ENCODE measurements at regions not wholly inside any gene's neighbourhood (a gene's known extent, or its start where the extent isn't known, plus 50 kb on each side); places are given as distances from the start of the nearest gene placed in this dataset.

GRCh38 chr18:45212181-45213039, 402.9 kb upstream of the SLC14A2 start:
- WGBS (ENCODE audit: low lambda C conversion rate) = 56% methylated on average over 13 of the region's 13 CpGs
- Histone ChIP-seq H3K4me1 (ENCODE audit: control insufficient read depth in 1 of 2, insufficient read depth in 2 of 2, low read depth in 1 of 2, low read length in 1 of 2) (no peaks in the 10 kb centered on the region), H3K27me3 (ENCODE audit: insufficient read depth) (no peaks in the 10 kb centered on the region), H4K20me1 (ENCODE audit: insufficient read depth) (no peaks in the 10 kb centered on the region), H3K9me3 (no peaks in the 10 kb centered on the region), H3K27ac (ENCODE audit: low read depth in 2 of 2, low read length in 1 of 2) (no peak overlapping the region), H3F3A (replicated peaks; ENCODE audit: insufficient read depth) (no peaks in the 10 kb centered on the region), H3K79me2 (ENCODE audit: insufficient read depth) (no peaks in the 10 kb centered on the region), H3K9ac (no peak overlapping the region), H3K4me2 (no peak overlapping the region), H2AFZ (ENCODE audit: low read depth) (no peak overlapping the region; the same call in 1 of the 2 replicates), H3K36me3 (replicated peaks in 1 of 2; ENCODE audit: control insufficient read depth in 1 of 2, insufficient read depth in 2 of 2, low read length in 1 of 2) (no peaks in the 10 kb centered on the region), H3K4me3 (ENCODE audit: low read depth in 2 of 2, low read length in 1 of 2) (peak overlapping the region in 1 of 2 experiments; percentile 43; a peak in 1 of 4 replicates), H3K9me2 (no peaks in the 10 kb centered on the region)
- ChIA-PET POLR2A (no interaction called here), CTCF (interaction anchor here (0.5 to 2.6 kb wide), 83 partner anchors 9 to 1601 kb away, joined by 3 to 17 read pairs (median 3); no protein-coding TSS in a partner anchor)
- TF ChIP-seq YY1 (IDR thresholded peaks at IDR 0.05; ENCODE audit: low read depth) = peak; percentile 71; the same call in 1 of the 2 replicates
- TF ChIP-seq SMC3 (IDR thresholded peaks at IDR 0.05; ENCODE audit: low read depth, low read length) = peak; percentile 93
- no peak for TF ChIP-seq MEF2A (IDR thresholded peaks at IDR 0.05; ENCODE audit: borderline replicate concordance, low read depth)
- peak; percentile 96 for TF ChIP-seq CTCF (IDR thresholded peaks at IDR 0.05)
- TF ChIP-seq RAD21 (IDR thresholded peaks at IDR 0.05; ENCODE audit: low read length) = peak; percentile 94
- TF ChIP-seq TCF12 (IDR thresholded peaks at IDR 0.05) = no peak
- TF ChIP-seq NRF1 (IDR thresholded peaks at IDR 0.05; ENCODE audit: low read depth, low read length) = peak; percentile 3; the same call in 1 of the 2 replicates
- peak; percentile 51 for DNase-seq

- Histone ChIP-seq H3K9ac (no peak overlapping the region), H2AFZ (ENCODE audit: low read depth) (no peak overlapping the region; the same call in 1 of the 2 replicates), H3K9me2 (no peaks in the 10 kb centered on the region), H3K9me3 (no peaks in the 10 kb centered on the region), H3K4me2 (no peak overlapping the region), H3K4me3 (ENCODE audit: low read depth in 2 of 2, low read length in 1 of 2) (peak overlapping the region in 1 of 2 experiments; percentile 43; a peak in 1 of 4 replicates), H3K36me3 (replicated peaks in 1 of 2; ENCODE audit: control insufficient read depth in 1 of 2, insufficient read depth in 2 of 2, low read length in 1 of 2) (no peaks in the 10 kb centered on the region), H4K20me1 (ENCODE audit: insufficient read depth) (no peaks in the 10 kb centered on the region), H3K79me2 (ENCODE audit: insufficient read depth) (no peaks in the 10 kb centered on the region), H3F3A (replicated peaks; ENCODE audit: insufficient read depth) (no peaks in the 10 kb centered on the region), H3K27ac (ENCODE audit: low read depth in 2 of 2, low read length in 1 of 2) (no peak overlapping the region), H3K27me3 (ENCODE audit: insufficient read depth) (no peaks in the 10 kb centered on the region), H3K4me1 (ENCODE audit: control insufficient read depth in 1 of 2, insufficient read depth in 2 of 2, low read depth in 1 of 2, low read length in 1 of 2) (no peaks in the 10 kb centered on the region)
- POLR2A ChIA-PET = no interaction called here
- no peak for DNase-seq
- TF ChIP-seq RCOR1 (IDR thresholded peaks at IDR 0.05; ENCODE audit: low read length) = no peak
- no peak for TF ChIP-seq FOSL2 (IDR thresholded peaks at IDR 0.05; ENCODE audit: borderline replicate concordance, low read depth)
- no peak for TF ChIP-seq MAX (IDR thresholded peaks at IDR 0.05; ENCODE audit: low read depth)
- TF ChIP-seq IRF3 (IDR thresholded peaks at IDR 0.05; ENCODE audit: low read depth, low read length) = no peak
- WGBS (ENCODE audit: low lambda C conversion rate) = 89% methylated on average over 1 of the region's 1 CpG
- CTCF ChIA-PET = interaction anchor here (0.5 to 2.6 kb wide), 77 partner anchors 9 to 1602 kb away, joined by 3 to 17 read pairs (median 3); no protein-coding TSS in a partner anchor
These were observed 402.3 kb upstream of the SLC14A2 start for GRCh38 chr18:45213040-45213333.

Measured in SK-N-SH (cell line).